GM12878 (cell line): ENCODE measurements at regions not wholly inside any gene's neighbourhood (a gene's known extent, or its start where the extent isn't known, plus 50 kb on each side); places are given as distances from the start of the nearest gene placed in this dataset.

Experiments
- ATAC-seq: fragments of 200-7000 bp; cut with Tn5 transposase; 3 replicates; pipeline ENCODE4 v1.9.1; 2020; ENCODE audit warnings: mild to moderate bottlenecking, moderate library complexity
- BruUV-seq: library from RNA; stranded (reverse); fragments of 400-500 nt; replicated peaks from 2 replicates; lab custom pipeline; 2021; lab: Mats Ljungman, UMichigan
- CTCF ChIA-PET: fragments of 300-600 bp; sonication (Branson Sonifier 250); formaldehyde crosslinking; extraction: SDS; loops from one replicate; lab custom pipeline; 2021; ENCODE audit warnings: inconsistent platforms; lab: Yijun Ruan, JAX
- POLR2A ChIA-PET: fragments of 350-600 bp; formaldehyde crosslinking; extraction: SDS; loops from one replicate; lab custom pipeline; 2021; ENCODE audit warnings: inconsistent platforms; lab: Charles Lee
- RAD21 ChIA-PET: fragments of 300-600 bp; sonication (Branson Sonifier 250); formaldehyde crosslinking; loops from one replicate; lab custom pipeline; 2023; ENCODE audit warnings: antibody characterized with exemption; ENCODE audit not compliant: unreplicated experiment; lab: Charles Lee
- SMC1A ChIA-PET: fragments of 300-600 bp; sonication (Branson Sonifier 250); formaldehyde crosslinking; loops from one replicate; lab custom pipeline; 2023; ENCODE audit not compliant: unreplicated experiment, uncharacterized antibody; lab: Charles Lee
- DNase-seq: peaks from one replicate; pipeline ENCODE4 v3.0.0-alpha.2; 2011; ENCODE audit warnings: low read depth, low spot score
- FAIRE-seq: peaks from 3 replicates; lab custom pipeline; 2011; peaks lifted over from hg19 to GRCh38; lab: Jason Lieb, UNC
- H2AFZ ChIP-seq: 2 replicates; pipeline ENCODE4 v1.6.0; 2011; ENCODE audit warnings: low read depth, low read length, control low read depth; ENCODE audit not compliant: control insufficient read depth
- H3K27ac ChIP-seq: 2 replicates; pipeline ENCODE4 v1.5.1; 2011; ENCODE audit warnings: control low read depth; ENCODE audit not compliant: control insufficient read depth, insufficient read depth
- H3K27me3 ChIP-seq, 2 experiments: replicated peaks in 1 of 2; 2 replicates each; pipeline versions ENCODE4 v1.6.0 to v1.6.1; 2011; ENCODE audit warnings: low read length in 1 of 2; ENCODE audit not compliant: control insufficient read depth in 2 of 2, insufficient read depth in 2 of 2
- H3K36me3 ChIP-seq, 2 experiments: 2 replicates each; pipeline ENCODE4 v1.5.1; 2011; ENCODE audit warnings: low read length in 1 of 2; ENCODE audit not compliant: control insufficient read depth in 2 of 2, insufficient read depth in 2 of 2
- H3K4me1 ChIP-seq: 2 replicates; pipeline ENCODE4 v1.6.1; 2011; ENCODE audit warnings: mild to moderate bottlenecking, low read length, moderate library complexity, mixed read lengths; ENCODE audit not compliant: control insufficient read depth, insufficient read depth
- H3K4me2 ChIP-seq: 2 replicates; pipeline ENCODE4 v1.6.0; 2011; ENCODE audit warnings: control low read depth; ENCODE audit not compliant: control insufficient read depth, insufficient read depth
- H3K4me3 ChIP-seq: fragments of 200-600 bp; sonication (generic); 2 replicates; pipeline ENCODE4 v1.5.1; 2016
- H3K79me2 ChIP-seq: 2 replicates; pipeline ENCODE4 v1.6.0; 2011; ENCODE audit warnings: low read length; ENCODE audit not compliant: control insufficient read depth, insufficient read depth
- H3K9ac ChIP-seq: 2 replicates; pipeline ENCODE4 v1.8.0; 2011; ENCODE audit warnings: low read length, control low read depth, mixed read lengths; ENCODE audit not compliant: control insufficient read depth, insufficient read depth
- H3K9me3 ChIP-seq: replicated peaks from 3 replicates; pipeline ENCODE4 v1.5.1; 2011; ENCODE audit warnings: mild to moderate bottlenecking, low read length; ENCODE audit not compliant: control insufficient read depth, insufficient read depth
- H4K20me1 ChIP-seq: 2 replicates; pipeline ENCODE4 v1.6.0; 2011; ENCODE audit not compliant: control insufficient read depth, insufficient read depth
- ESRRA ChIP-seq: IDR thresholded peaks from 2 replicates; pipeline ENCODE4 v1.6.1; 2012; ENCODE audit warnings: mild to moderate bottlenecking, low read length, improper control_type of control experiment
- ETV6 ChIP-seq, 2 experiments: fragments of 450-650 bp in 1 of 2; IDR thresholded peaks in 1 of 2; conservative IDR thresholded peaks in 1 of 2; 2 replicates each; pipeline ENCODE4 v1.6.1; 2014; ENCODE audit warnings: antibody characterized with exemption in 1 of 2, borderline replicate concordance in 1 of 2, low read depth in 1 of 2, mild to moderate bottlenecking in 1 of 2, moderate library complexity in 1 of 2
- RB1 ChIP-seq: fragments of 450-650 bp; formaldehyde crosslinking; IDR thresholded peaks from 2 replicates; pipeline ENCODE4 v1.6.1; 2017; ENCODE audit warnings: mild to moderate bottlenecking, borderline replicate concordance
- TBL1XR1 ChIP-seq: IDR thresholded peaks from 2 replicates; pipeline ENCODE4 v1.6.1; 2012; ENCODE audit warnings: low read depth, low read length, improper control_type of control experiment
- ZNF207 ChIP-seq: fragments of 450-650 bp; IDR thresholded peaks from 2 replicates; pipeline ENCODE4 v1.6.1; 2014; ENCODE audit warnings: antibody characterized with exemption, mild to moderate bottlenecking, borderline replicate concordance
- WGBS: methylation state at CpG from one replicate; pipeline ENCODE4 v1.1.6; 2016; ENCODE audit warnings: low lambda C conversion rate; ENCODE audit not compliant: insufficient replicate concordance, insufficient coverage; ENCODE audit errors: missing lambda C conversion rate; 5-methylcytosine and 5-hydroxymethylcytosine counted together
- in situ Hi-C: fragments of 300-500 bp; cut with MboI; formaldehyde crosslinking; loops from 9 replicates; pipeline ENCODE4 v1.14.3; 2018; ENCODE audit warnings: mixed read lengths
- intact Hi-C: fragments of 100-400 bp; cut with micrococcal nuclease; formaldehyde crosslinking; loops from one replicate; pipeline ENCODE4 v1.14.2; 2022; ENCODE audit not compliant: unreplicated experiment
- TF ChIP-seq, protein P1 (sequence below): IDR thresholded peaks from 2 replicates; pipeline ENCODE4 v1.6.1; 2012; ENCODE audit warnings: low read depth, low read length, improper control_type of control experiment
- TF ChIP-seq, protein P2 (sequence below): fragments of 450-650 bp; formaldehyde crosslinking; IDR thresholded peaks from 2 replicates; pipeline ENCODE4 v1.4.0; 2020; ENCODE audit warnings: mild to moderate bottlenecking, moderate library complexity
- TF ChIP-seq, protein P3 (sequence below): fragments of 450-650 bp; IDR thresholded peaks from 2 replicates; pipeline ENCODE4 v1.6.1; 2017; ENCODE audit warnings: mild to moderate bottlenecking, moderate library complexity
- TF ChIP-seq, protein P4 (sequence below): fragments of 450-650 bp; formaldehyde crosslinking; IDR thresholded peaks from 2 replicates; pipeline ENCODE4 v1.4.0; 2022; ENCODE audit warnings: mild to moderate bottlenecking, moderate library complexity

DNA sequence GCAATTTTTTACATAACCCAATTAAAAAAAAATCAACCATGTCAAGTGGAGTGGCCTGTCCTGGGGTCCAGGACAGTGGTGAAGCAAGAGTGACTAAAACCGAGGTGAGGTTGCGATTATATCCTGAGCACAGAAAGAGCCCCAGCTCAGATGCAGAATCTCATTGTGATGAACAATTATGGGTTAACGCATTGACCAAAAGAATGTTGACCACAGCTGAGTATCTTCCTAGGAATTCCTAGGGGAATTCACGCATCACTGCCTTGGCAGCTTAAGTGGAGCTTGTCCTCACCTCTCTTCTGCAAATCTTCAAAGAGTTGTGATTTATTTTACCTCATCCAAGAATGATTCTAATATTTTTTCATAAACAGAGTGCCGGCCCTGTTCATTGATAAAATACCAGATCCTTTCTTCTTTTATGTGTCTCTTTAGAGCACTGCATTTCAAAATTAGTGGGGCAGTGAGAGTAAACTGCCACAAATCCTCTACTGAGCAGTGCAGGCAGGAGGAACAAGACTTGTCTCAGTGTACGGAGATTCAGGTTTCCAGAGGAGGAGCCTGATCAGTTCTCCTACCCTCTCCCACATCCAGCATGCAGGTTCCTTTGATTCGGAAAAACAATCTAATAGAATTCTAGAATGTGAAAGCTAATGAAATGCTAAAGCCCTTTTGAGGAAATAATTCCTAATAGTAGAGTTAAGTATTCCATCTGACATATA is 60.1 kb upstream of the ZNF184 start:
- H3K9ac ChIP-seq = no peak overlapping the region
- SMC1A ChIA-PET = no interaction called here
- WGBS = 34% methylated on average over 7 of the region's 7 CpGs
- no peaks in the 10 kb centered on the region for H3K4me1 ChIP-seq
- DNase-seq (no peak), ATAC-seq (no peak), FAIRE-seq (no peak)
- no peak overlapping the region for H3K4me2 ChIP-seq
- no peak overlapping the region for H3K27ac ChIP-seq
- intact Hi-C loops (no loop called here), in situ Hi-C loops (no loop called here)
- BruUV-seq = no TSS peak
- no peak overlapping the region for H3K4me3 ChIP-seq
- RAD21 ChIA-PET = interaction anchor here (0.5 kb wide), 1 partner anchor 51 kb away, joined by 3 read pairs; no protein-coding TSS in a partner anchor
- H3K9me3 ChIP-seq = no peaks in the 10 kb centered on the region
- H3K79me2 ChIP-seq = no peaks in the 10 kb centered on the region
- no peaks in the 10 kb centered on the region for H3K36me3 ChIP-seq
- no peak overlapping the region for H2AFZ ChIP-seq
- H3K27me3 ChIP-seq = no peaks in the 10 kb centered on the region
- CTCF ChIA-PET = interaction anchor here (0.6 to 1.1 kb wide), 2 partner anchors 14 to 220 kb away, joined by 3 read pairs; no protein-coding TSS in a partner anchor
- H4K20me1 ChIP-seq = no peaks in the 10 kb centered on the region
- POLR2A ChIA-PET = no interaction called here
- TF ChIP-seq RB1 = no peak
- TF ChIP-seq, protein P1, sequence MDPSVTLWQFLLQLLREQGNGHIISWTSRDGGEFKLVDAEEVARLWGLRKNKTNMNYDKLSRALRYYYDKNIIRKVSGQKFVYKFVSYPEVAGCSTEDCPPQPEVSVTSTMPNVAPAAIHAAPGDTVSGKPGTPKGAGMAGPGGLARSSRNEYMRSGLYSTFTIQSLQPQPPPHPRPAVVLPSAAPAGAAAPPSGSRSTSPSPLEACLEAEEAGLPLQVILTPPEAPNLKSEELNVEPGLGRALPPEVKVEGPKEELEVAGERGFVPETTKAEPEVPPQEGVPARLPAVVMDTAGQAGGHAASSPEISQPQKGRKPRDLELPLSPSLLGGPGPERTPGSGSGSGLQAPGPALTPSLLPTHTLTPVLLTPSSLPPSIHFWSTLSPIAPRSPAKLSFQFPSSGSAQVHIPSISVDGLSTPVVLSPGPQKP = no peak
- no peak for TF ChIP-seq ZNF207
- no peak for TF ChIP-seq ESRRA
- TF ChIP-seq, protein P2, sequence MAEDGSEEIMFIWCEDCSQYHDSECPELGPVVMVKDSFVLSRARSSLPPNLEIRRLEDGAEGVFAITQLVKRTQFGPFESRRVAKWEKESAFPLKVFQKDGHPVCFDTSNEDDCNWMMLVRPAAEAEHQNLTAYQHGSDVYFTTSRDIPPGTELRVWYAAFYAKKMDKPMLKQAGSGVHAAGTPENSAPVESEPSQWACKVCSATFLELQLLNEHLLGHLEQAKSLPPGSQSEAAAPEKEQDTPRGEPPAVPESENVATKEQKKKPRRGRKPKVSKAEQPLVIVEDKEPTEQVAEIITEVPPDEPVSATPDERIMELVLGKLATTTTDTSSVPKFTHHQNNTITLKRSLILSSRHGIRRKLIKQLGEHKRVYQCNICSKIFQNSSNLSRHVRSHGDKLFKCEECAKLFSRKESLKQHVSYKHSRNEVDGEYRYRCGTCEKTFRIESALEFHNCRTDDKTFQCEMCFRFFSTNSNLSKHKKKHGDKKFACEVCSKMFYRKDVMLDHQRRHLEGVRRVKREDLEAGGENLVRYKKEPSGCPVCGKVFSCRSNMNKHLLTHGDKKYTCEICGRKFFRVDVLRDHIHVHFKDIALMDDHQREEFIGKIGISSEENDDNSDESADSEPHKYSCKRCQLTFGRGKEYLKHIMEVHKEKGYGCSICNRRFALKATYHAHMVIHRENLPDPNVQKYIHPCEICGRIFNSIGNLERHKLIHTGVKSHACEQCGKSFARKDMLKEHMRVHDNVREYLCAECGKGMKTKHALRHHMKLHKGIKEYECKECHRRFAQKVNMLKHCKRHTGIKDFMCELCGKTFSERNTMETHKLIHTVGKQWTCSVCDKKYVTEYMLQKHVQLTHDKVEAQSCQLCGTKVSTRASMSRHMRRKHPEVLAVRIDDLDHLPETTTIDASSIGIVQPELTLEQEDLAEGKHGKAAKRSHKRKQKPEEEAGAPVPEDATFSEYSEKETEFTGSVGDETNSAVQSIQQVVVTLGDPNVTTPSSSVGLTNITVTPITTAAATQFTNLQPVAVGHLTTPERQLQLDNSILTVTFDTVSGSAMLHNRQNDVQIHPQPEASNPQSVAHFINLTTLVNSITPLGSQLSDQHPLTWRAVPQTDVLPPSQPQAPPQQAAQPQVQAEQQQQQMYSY (CRISPR knock-in tag) = no peak
- TF ChIP-seq, protein P3, sequence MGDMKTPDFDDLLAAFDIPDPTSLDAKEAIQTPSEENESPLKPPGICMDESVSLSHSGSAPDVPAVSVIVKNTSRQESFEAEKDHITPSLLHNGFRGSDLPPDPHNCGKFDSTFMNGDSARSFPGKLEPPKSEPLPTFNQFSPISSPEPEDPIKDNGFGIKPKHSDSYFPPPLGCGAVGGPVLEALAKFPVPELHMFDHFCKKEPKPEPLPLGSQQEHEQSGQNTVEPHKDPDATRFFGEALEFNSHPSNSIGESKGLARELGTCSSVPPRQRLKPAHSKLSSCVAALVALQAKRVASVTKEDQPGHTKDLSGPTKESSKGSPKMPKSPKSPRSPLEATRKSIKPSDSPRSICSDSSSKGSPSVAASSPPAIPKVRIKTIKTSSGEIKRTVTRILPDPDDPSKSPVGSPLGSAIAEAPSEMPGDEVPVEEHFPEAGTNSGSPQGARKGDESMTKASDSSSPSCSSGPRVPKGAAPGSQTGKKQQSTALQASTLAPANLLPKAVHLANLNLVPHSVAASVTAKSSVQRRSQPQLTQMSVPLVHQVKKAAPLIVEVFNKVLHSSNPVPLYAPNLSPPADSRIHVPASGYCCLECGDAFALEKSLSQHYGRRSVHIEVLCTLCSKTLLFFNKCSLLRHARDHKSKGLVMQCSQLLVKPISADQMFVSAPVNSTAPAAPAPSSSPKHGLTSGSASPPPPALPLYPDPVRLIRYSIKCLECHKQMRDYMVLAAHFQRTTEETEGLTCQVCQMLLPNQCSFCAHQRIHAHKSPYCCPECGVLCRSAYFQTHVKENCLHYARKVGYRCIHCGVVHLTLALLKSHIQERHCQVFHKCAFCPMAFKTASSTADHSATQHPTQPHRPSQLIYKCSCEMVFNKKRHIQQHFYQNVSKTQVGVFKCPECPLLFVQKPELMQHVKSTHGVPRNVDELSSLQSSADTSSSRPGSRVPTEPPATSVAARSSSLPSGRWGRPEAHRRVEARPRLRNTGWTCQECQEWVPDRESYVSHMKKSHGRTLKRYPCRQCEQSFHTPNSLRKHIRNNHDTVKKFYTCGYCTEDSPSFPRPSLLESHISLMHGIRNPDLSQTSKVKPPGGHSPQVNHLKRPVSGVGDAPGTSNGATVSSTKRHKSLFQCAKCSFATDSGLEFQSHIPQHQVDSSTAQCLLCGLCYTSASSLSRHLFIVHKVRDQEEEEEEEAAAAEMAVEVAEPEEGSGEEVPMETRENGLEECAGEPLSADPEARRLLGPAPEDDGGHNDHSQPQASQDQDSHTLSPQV = no peak
- TF ChIP-seq, protein P4, sequence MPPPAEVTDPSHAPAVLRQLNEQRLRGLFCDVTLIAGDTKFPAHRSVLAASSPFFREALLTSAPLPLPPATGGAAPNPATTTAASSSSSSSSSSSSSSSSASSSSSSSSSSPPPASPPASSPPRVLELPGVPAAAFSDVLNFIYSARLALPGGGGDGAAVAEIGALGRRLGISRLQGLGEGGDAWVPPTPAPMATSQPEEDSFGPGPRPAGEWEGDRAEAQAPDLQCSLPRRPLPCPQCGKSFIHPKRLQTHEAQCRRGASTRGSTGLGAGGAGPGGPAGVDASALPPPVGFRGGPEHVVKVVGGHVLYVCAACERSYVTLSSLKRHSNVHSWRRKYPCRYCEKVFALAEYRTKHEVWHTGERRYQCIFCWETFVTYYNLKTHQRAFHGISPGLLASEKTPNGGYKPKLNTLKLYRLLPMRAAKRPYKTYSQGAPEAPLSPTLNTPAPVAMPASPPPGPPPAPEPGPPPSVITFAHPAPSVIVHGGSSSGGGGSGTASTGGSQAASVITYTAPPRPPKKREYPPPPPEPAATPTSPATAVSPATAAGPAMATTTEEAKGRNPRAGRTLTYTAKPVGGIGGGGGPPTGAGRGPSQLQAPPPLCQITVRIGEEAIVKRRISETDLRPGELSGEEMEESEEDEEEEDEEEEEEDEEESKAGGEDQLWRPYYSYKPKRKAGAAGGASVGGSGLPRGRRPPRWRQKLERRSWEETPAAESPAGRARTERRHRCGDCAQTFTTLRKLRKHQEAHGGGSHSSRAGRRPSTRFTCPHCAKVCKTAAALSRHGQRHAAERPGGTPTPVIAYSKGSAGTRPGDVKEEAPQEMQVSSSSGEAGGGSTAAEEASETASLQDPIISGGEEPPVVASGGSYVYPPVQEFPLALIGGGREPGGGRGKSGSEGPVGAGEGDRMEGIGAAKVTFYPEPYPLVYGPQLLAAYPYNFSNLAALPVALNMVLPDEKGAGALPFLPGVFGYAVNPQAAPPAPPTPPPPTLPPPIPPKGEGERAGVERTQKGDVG (CRISPR knock-in tag) = no peak
- TF ChIP-seq ETV6 (conservative IDR thresholded peaks at IDR 0.05 in 1 of 2, IDR thresholded peaks at IDR 0.05 in 1 of 2; ENCODE audit: borderline replicate concordance in 1 of 2, low read depth in 1 of 2) = no peak
- no peak for TF ChIP-seq TBL1XR1
